ENCODE measurements at regions not wholly inside any gene's neighbourhood (a gene's known extent, or its start where the extent isn't known, plus 50 kb on each side); places are given as distances from the start of the nearest gene placed in this dataset.

GRCh38 chr10:8245131-8245813, 190.8 kb downstream of the GATA3 start:
- TF ChIP-seq CEBPB (IDR thresholded peaks at IDR 0.05) = no peak

DNA sequence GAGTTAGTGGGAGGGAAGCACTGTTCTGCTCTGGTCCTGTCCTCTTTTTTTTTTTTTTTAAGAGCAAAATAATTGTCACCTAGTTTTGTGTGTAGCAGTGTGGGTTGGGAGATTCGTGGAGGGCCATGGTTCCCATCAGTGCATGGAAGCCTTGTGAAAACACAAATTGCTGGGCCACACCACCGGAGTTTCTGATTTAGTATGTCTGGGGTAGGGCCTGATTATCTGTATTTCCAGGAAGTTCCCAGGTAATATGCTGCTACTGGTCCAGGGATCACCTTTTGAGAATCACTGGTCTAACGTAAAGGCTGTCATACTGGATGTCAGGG, 191.3 kb downstream of the GATA3 start:
- TF ChIP-seq EP300 (IDR thresholded peaks at IDR 0.05; ENCODE audit: borderline replicate concordance) (no peak), CEBPB (IDR thresholded peaks at IDR 0.05) (no peak), CREB1 (IDR thresholded peaks at IDR 0.05; ENCODE audit: low read depth) (no peak), NFIC (IDR thresholded peaks at IDR 0.05) (no peak), MAX (IDR thresholded peaks at IDR 0.05) (no peak), RAD21 (IDR thresholded peaks at IDR 0.05; ENCODE audit: low read depth) (no peak), TAF1 (IDR thresholded peaks at IDR 0.05; ENCODE audit: low read depth) (no peak), TCF12 (IDR thresholded peaks at IDR 0.05; ENCODE audit: low read depth) (no peak), ZBTB7A (IDR thresholded peaks at IDR 0.05; ENCODE audit: low read depth) (no peak), TEAD4 (IDR thresholded peaks at IDR 0.05) (no peak), FOXM1 (IDR thresholded peaks at IDR 0.05; ENCODE audit: borderline replicate concordance, low read depth) (no peak)
- TF ChIP-seq, protein P1, sequence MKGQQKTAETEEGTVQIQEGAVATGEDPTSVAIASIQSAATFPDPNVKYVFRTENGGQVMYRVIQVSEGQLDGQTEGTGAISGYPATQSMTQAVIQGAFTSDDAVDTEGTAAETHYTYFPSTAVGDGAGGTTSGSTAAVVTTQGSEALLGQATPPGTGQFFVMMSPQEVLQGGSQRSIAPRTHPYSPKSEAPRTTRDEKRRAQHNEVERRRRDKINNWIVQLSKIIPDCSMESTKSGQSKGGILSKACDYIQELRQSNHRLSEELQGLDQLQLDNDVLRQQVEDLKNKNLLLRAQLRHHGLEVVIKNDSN (IDR thresholded peaks at IDR 0.05) = no peak

- TF ChIP-seq CREB1 (IDR thresholded peaks at IDR 0.05; ENCODE audit: low read depth) (no peak), NFIC (IDR thresholded peaks at IDR 0.05) (no peak), TAF1 (IDR thresholded peaks at IDR 0.05; ENCODE audit: low read depth) (no peak), ZBTB7A (IDR thresholded peaks at IDR 0.05; ENCODE audit: low read depth) (no peak), TCF12 (IDR thresholded peaks at IDR 0.05; ENCODE audit: low read depth) (no peak), RAD21 (IDR thresholded peaks at IDR 0.05; ENCODE audit: low read depth) (no peak), CEBPB (IDR thresholded peaks at IDR 0.05) (no peak), YY1 (IDR thresholded peaks at IDR 0.05; ENCODE audit: low read depth) (no peak), EGR1 (IDR thresholded peaks at IDR 0.05) (no peak), REST (IDR thresholded peaks at IDR 0.05; ENCODE audit: low read depth) (no peak), FOXM1 (IDR thresholded peaks at IDR 0.05; ENCODE audit: borderline replicate concordance, low read depth) (no peak), EP300 (IDR thresholded peaks at IDR 0.05; ENCODE audit: borderline replicate concordance) (no peak)
- TF ChIP-seq, protein P1 (IDR thresholded peaks at IDR 0.05) = no peak
Observed at GRCh38 chr10:8246548-8246947, 192.1 kb downstream of the GATA3 start.

- TF ChIP-seq CEBPB (IDR thresholded peaks at IDR 0.05) = no peak
- no peak for TF ChIP-seq TAF1 (IDR thresholded peaks at IDR 0.05; ENCODE audit: low read depth)
- no peak for TF ChIP-seq REST (IDR thresholded peaks at IDR 0.05; ENCODE audit: low read depth)
Observed at GRCh38 chr10:8247191-8247590, 192.7 kb downstream of the GATA3 start.

DNA sequence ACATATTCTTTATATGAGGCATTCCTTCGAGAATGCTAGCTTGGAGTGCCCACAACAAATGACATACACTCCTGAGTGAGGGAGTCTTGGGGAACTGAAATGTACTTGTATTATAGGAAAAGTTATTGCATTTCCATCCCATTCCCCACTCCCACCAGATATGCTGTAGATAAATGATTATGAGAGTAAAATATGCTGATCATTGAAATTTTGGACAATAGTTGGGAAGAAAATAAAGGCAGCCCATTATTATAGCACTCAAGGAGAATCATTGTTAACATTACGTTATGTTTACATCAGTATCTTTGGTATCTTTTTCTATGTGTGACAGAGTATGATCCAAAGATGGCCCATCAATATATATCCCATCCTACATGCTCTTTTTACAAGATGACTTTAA, 194.4 kb downstream of the GATA3 start:
- TF ChIP-seq YY1 (IDR thresholded peaks at IDR 0.05; ENCODE audit: low read depth) (no peak), CREB1 (IDR thresholded peaks at IDR 0.05; ENCODE audit: low read depth) (no peak), TEAD4 (IDR thresholded peaks at IDR 0.05) (no peak), MAX (IDR thresholded peaks at IDR 0.05) (no peak), EP300 (IDR thresholded peaks at IDR 0.05; ENCODE audit: borderline replicate concordance) (no peak), EGR1 (IDR thresholded peaks at IDR 0.05) (no peak), CEBPB (IDR thresholded peaks at IDR 0.05) (no peak), REST (IDR thresholded peaks at IDR 0.05; ENCODE audit: low read depth) (no peak), TCF12 (IDR thresholded peaks at IDR 0.05; ENCODE audit: low read depth) (no peak)
